ENCODE measurements at regions not wholly inside any gene's neighbourhood (a gene's known extent, or its start where the extent isn't known, plus 50 kb on each side); places are given as distances from the start of the nearest gene placed in this dataset.

- no peak overlapping the region for H2BK5ac ChIP-seq (ENCODE audit: insufficient read length, low read length)
- no peak overlapping the region for H3K4me3 Mint-ChIP-seq
- H3K27ac ChIP-seq (ENCODE audit: insufficient read length, low read depth, low read length) = no peak overlapping the region
- H3K4ac ChIP-seq (ENCODE audit: low read depth, low read length) = no peak overlapping the region
- no peaks in the 10 kb centered on the region for H3K27me3 ChIP-seq (ENCODE audit: insufficient read depth, low read length)
- no peak overlapping the region for H3K56ac ChIP-seq (ENCODE audit: insufficient read length, low read depth, low read length)
- no peak for DNase-seq
- H2AFZ ChIP-seq (ENCODE audit: low read length) = no peak overlapping the region
- H2BK20ac ChIP-seq (ENCODE audit: low read depth, low read length, poor library complexity, severe bottlenecking) = no peak overlapping the region
- H3K9ac ChIP-seq (ENCODE audit: extremely low read depth, insufficient read length, low read length) = no peak overlapping the region
- no CpG with 5 or more reads among the region's 3 CpGs for WGBS (ENCODE audit: extremely low coverage, insufficient read length, low lambda C conversion rate)
- H3K23ac ChIP-seq (ENCODE audit: insufficient read length, low read depth, low read length) = no peak overlapping the region
- no peak overlapping the region for H2BK12ac ChIP-seq (ENCODE audit: insufficient read length, low read depth, low read length)
- no peak overlapping the region for H4K5ac ChIP-seq (ENCODE audit: insufficient read length, low read depth, low read length)
- no peak overlapping the region for H4K91ac ChIP-seq (ENCODE audit: insufficient read length, low read depth, low read length)
- no peak overlapping the region for H3K18ac ChIP-seq (ENCODE audit: insufficient read length, low read depth, low read length)
- H4K8ac ChIP-seq (replicated peaks; ENCODE audit: insufficient read length, low read depth, low read length) = no peak overlapping the region
- H3K4me2 ChIP-seq (ENCODE audit: insufficient read depth, insufficient read length, low read length) = no peak overlapping the region
- H3K14ac ChIP-seq (ENCODE audit: insufficient read depth, low read length) = no peak overlapping the region
- no peaks in the 10 kb centered on the region for H4K20me1 ChIP-seq (ENCODE audit: control insufficient read depth, insufficient read depth, insufficient read length)
- no peaks in the 10 kb centered on the region for H3K9me3 ChIP-seq (ENCODE audit: control insufficient read depth, low read depth, low read length)
- no peak overlapping the region for H3T11ph ChIP-seq (ENCODE audit: low read length)
- H3K4me1 ChIP-seq (ENCODE audit: insufficient read depth, low read length) = no peaks in the 10 kb centered on the region
- H3K27ac Mint-ChIP-seq = no peak overlapping the region
- H3K79me1 ChIP-seq (ENCODE audit: insufficient read depth, low read depth, low read length, poor library complexity, severe bottlenecking) = no peaks in the 10 kb centered on the region
- H2AK5ac ChIP-seq (ENCODE audit: insufficient read length, low read length) = no peak overlapping the region
- H2BK120ac ChIP-seq (ENCODE audit: low read depth, low read length, poor library complexity, severe bottlenecking) = no peak overlapping the region
- no peaks in the 10 kb centered on the region; a peak in 1 of 5 replicates for H3K9me3 Mint-ChIP-seq
- no peaks in the 10 kb centered on the region for H3K27me3 Mint-ChIP-seq (ENCODE audit: low read depth)
- no peaks in the 10 kb centered on the region for H3K4me1 Mint-ChIP-seq
- no peak overlapping the region for H2BK15ac ChIP-seq (ENCODE audit: low read depth, low read length)
- H3K36me3 Mint-ChIP-seq (ENCODE audit: insufficient read depth in 1 of 3, low read depth in 3 of 3) = no peaks in the 10 kb centered on the region
- no peaks in the 10 kb centered on the region for H3K23me2 ChIP-seq (ENCODE audit: insufficient read length, low read depth, low read length, poor library complexity, severe bottlenecking)
- H3K79me2 ChIP-seq (ENCODE audit: insufficient read depth, low read length) = no peaks in the 10 kb centered on the region
- no peak for TF ChIP-seq CTCF (conservative IDR thresholded peaks at IDR 0.05)
Measured at GRCh38 chr10:109205929-109206585, 717.3 kb downstream of the XPNPEP1 start.

Measured in H9 (cell line).